ENCODE measurements at regions not wholly inside any gene's neighbourhood (a gene's known extent, or its start where the extent isn't known, plus 50 kb on each side); places are given as distances from the start of the nearest gene placed in this dataset.
"Not testable (repeated sequence)": the region's sequence is repeated elsewhere in the genome, so short reads cannot be mapped to it uniquely, and the experiment has no call there.

- no peak for DNase-seq (ENCODE audit: low spot score)
Observed at GRCh38 chr11:122604621-122605020, 50.9 kb upstream of the UBASH3B start.

GRCh38 chr11:122601141-122602125 lies 54.1 kb upstream of the UBASH3B start:
- DNase-seq (ENCODE audit: low spot score): no peak

GRCh38 chr11:122600290-122600689 lies 55.2 kb upstream of the UBASH3B start:
- no peak for DNase-seq (ENCODE audit: low spot score)

GRCh38 chr11:122599434-122599833 lies 56.1 kb upstream of the UBASH3B start:
- DNase-seq (ENCODE audit: low spot score): no peak

- DNase-seq (ENCODE audit: low spot score): no peak
Observed at GRCh38 chr11:122598971-122599370, 56.6 kb upstream of the UBASH3B start.

- no peak for DNase-seq (ENCODE audit: low spot score)
Observed at GRCh38 chr11:122597511-122597910, 58.0 kb upstream of the UBASH3B start.

- no peak for DNase-seq (ENCODE audit: low spot score)
Observed at GRCh38 chr11:122594986-122595645, 60.4 kb upstream of the UBASH3B start.

- no peak for DNase-seq (ENCODE audit: low spot score)
Observed at GRCh38 chr11:122593473-122594420, 61.8 kb upstream of the UBASH3B start.

GRCh38 chr11:122592641-122593040 lies 62.9 kb upstream of the UBASH3B start:
- DNase-seq (ENCODE audit: low spot score): no peak

- DNase-seq (ENCODE audit: low spot score): no peak
Observed at GRCh38 chr11:122584670-122585069, 70.9 kb upstream of the UBASH3B start.

GRCh38 chr11:122580071-122580470 lies 75.5 kb upstream of the UBASH3B start:
- not testable (repeated sequence) for DNase-seq (ENCODE audit: low spot score)

- DNase-seq (ENCODE audit: low spot score): no peak
Observed at GRCh38 chr11:122578171-122578825, 77.2 kb upstream of the UBASH3B start.

GRCh38 chr11:122572592-122572991 lies 82.9 kb upstream of the UBASH3B start:
- no peak for DNase-seq (ENCODE audit: low spot score)

GRCh38 chr11:122563761-122564160 lies 91.8 kb upstream of the UBASH3B start:
- DNase-seq (ENCODE audit: low spot score): no peak

- DNase-seq (ENCODE audit: low spot score): no peak
Observed at GRCh38 chr11:122559734-122560382, 95.7 kb upstream of the UBASH3B start.

GRCh38 chr11:122559218-122559617 lies 96.3 kb upstream of the UBASH3B start:
- DNase-seq (ENCODE audit: low spot score): not testable (repeated sequence)

- not testable (repeated sequence) for DNase-seq (ENCODE audit: low spot score)
Observed at GRCh38 chr11:122557163-122557562, 98.4 kb upstream of the UBASH3B start.

- peak; percentile 12 for DNase-seq (ENCODE audit: low spot score)
Observed at GRCh38 chr11:122556605-122557004, 98.9 kb upstream of the UBASH3B start.

GRCh38 chr11:122538060-122538459 lies 117.5 kb upstream of the UBASH3B start:
- DNase-seq (ENCODE audit: low spot score): no peak

GRCh38 chr11:122524898-122525297 lies 130.6 kb upstream of the UBASH3B start:
- DNase-seq (ENCODE audit: low spot score): no peak

All from CD4-positive, alpha-beta T cell treated with Interleukin-2 at 100 ng/mL for 4 hours (primary cell).